A549 (cell line): ENCODE measurements at regions not wholly inside any gene's neighbourhood (a gene's known extent, or its start where the extent isn't known, plus 50 kb on each side); places are given as distances from the start of the nearest gene placed in this dataset.

Experiments used
- CBX8 ChIP-seq: fragments of 200-600 bp; sonication (generic); IDR thresholded peaks from 2 replicates; pipeline ENCODE4 v1.6.1; 2016
- CEBPB ChIP-seq, 2 experiments: fragments of >200 bp in 1 of 2; sonication (Bioruptor Twin) in 1 of 2; formaldehyde crosslinking in 1 of 2; IDR thresholded peaks; 2 replicates each; pipeline ENCODE4 v1.6.1; 2012 to 2016
- CHD4 ChIP-seq: fragments of 200-600 bp; sonication (generic); IDR thresholded peaks from 2 replicates; pipeline ENCODE4 v1.6.1; 2016; ENCODE audit warnings: antibody characterized with exemption, mild to moderate bottlenecking, borderline replicate concordance
- CTCF ChIP-seq: fragments of >200 bp; sonication (Bioruptor Twin); formaldehyde crosslinking; IDR thresholded peaks from 3 replicates; pipeline ENCODE4 v1.5.1; 2016
- GATA3 ChIP-seq: IDR thresholded peaks from 2 replicates; pipeline ENCODE4 v1.6.1; 2012; ENCODE audit warnings: borderline replicate concordance
- KDM5A ChIP-seq: fragments of 200-600 bp; sonication (generic); IDR thresholded peaks from 2 replicates; pipeline ENCODE4 v1.6.1; 2016; ENCODE audit warnings: antibody characterized with exemption, mild to moderate bottlenecking
- MAX ChIP-seq: IDR thresholded peaks from 2 replicates; pipeline ENCODE4 v1.6.1; 2012
- MAZ ChIP-seq: fragments of 150-350 bp; IDR thresholded peaks from 2 replicates; pipeline ENCODE4 v1.6.1; 2014; ENCODE audit warnings: antibody characterized with exemption, low read depth, low read length, borderline replicate concordance
- PHF8 ChIP-seq: fragments of 200-600 bp; sonication (generic); IDR thresholded peaks from 2 replicates; pipeline ENCODE4 v1.6.1; 2016; ENCODE audit warnings: low read depth, mild to moderate bottlenecking, antibody characterized with exemption, moderate library complexity, borderline replicate concordance
- POLR2A ChIP-seq: IDR thresholded peaks from 2 replicates; pipeline ENCODE4 v1.6.1; 2012; ENCODE audit warnings: mild to moderate bottlenecking, low read length
- RAD21 ChIP-seq, 2 experiments: fragments of >200 bp in 1 of 2; sonication (Bioruptor Twin) in 1 of 2; formaldehyde crosslinking in 1 of 2; IDR thresholded peaks in 1 of 2; conservative IDR thresholded peaks in 1 of 2; 2 replicates in 1 of 2; 3 replicates in 1 of 2; pipeline ENCODE4 v1.6.1; 2012 to 2018; ENCODE audit warnings: inconsistent platforms in 1 of 2
- TF ChIP-seq, protein P1 (sequence below): fragments of 250-450 bp; sonication (Bioruptor Pico); IDR thresholded peaks from 2 replicates; pipeline ENCODE4 v1.5.0; 2021; ENCODE audit warnings: mild to moderate bottlenecking, moderate library complexity, borderline replicate concordance
- TF ChIP-seq, protein P2 (sequence below): fragments of 200-600 bp; sonication (generic); IDR thresholded peaks from 2 replicates; pipeline ENCODE4 v1.6.1; 2016; ENCODE audit warnings: antibody characterized with exemption, mild to moderate bottlenecking, moderate library complexity

DNA sequence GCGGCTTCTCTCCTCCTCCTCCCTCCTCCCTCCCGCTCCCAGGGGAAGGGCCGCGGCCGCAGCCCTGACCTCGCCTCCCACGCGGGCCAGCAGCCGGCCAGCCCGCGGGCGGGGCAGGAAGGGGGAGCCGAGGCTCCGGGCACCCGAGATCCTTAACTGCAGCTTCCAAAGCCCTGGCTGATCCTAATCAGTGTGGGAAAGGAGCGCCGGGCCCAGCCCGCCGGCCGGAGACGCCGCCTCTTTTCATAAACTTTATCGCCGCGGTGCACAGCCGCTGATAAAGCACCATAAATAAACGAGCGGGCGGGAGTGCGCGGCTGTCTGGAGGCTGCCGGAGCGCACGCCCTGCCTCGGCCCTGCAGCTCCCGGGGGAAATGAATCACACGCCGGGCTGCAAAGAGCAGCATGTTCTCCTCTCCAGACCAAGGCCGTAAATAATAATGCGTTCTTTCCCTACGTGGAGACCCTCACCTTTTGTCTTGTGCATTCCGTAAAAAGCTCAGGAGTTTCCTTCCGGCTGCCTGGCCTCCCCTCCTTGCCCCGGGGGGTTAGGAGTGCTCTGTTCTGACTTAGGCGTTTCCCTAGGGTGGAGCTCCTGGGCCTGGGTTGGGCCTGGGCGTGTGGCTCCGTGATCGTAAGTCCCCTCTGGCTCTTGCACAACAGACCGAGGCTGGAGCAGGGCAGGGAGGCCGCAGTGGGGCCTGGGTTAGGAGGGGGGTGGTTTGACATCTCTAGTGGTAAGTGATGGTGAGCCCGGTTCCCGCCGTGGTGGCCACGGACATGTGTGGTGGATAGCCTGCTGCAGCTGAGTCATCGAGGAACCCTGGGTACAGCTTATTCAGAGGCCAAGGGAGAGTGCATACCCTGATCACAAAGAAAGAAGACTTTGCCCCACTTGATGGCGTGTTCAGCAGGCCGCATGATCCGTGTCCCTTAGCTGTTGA, 132.6 kb upstream of the HES1 start:
- TF ChIP-seq CTCF (no peak), KDM5A (no peak), CEBPB (IDR thresholded peaks at IDR 0.05) (peak; percentile 80 to 96), RAD21 (conservative IDR thresholded peaks at IDR 0.05 in 1 of 2, IDR thresholded peaks at IDR 0.05 in 1 of 2) (peak in 1 of 2 experiments; percentile 22; a peak in 2 of 5 replicates), POLR2A (no peak; the same call in 1 of the 2 replicates), MAX (peak; percentile 66), GATA3 (peak; percentile 65; the same call in 1 of the 2 replicates), PHF8 (no peak), CBX8 (no peak), MAZ (peak; percentile 95; the same call in 1 of the 2 replicates), CHD4 (no peak)
- TF ChIP-seq, protein P1, sequence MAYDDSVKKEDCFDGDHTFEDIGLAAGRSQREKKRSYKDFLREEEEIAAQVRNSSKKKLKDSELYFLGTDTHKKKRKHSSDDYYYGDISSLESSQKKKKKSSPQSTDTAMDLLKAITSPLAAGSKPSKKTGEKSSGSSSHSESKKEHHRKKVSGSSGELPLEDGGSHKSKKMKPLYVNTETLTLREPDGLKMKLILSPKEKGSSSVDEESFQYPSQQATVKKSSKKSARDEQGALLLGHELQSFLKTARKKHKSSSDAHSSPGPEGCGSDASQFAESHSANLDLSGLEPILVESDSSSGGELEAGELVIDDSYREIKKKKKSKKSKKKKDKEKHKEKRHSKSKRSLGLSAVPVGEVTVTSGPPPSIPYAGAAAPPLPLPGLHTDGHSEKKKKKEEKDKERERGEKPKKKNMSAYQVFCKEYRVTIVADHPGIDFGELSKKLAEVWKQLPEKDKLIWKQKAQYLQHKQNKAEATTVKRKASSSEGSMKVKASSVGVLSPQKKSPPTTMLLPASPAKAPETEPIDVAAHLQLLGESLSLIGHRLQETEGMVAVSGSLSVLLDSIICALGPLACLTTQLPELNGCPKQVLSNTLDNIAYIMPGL, result no peak
- TF ChIP-seq, protein P2, sequence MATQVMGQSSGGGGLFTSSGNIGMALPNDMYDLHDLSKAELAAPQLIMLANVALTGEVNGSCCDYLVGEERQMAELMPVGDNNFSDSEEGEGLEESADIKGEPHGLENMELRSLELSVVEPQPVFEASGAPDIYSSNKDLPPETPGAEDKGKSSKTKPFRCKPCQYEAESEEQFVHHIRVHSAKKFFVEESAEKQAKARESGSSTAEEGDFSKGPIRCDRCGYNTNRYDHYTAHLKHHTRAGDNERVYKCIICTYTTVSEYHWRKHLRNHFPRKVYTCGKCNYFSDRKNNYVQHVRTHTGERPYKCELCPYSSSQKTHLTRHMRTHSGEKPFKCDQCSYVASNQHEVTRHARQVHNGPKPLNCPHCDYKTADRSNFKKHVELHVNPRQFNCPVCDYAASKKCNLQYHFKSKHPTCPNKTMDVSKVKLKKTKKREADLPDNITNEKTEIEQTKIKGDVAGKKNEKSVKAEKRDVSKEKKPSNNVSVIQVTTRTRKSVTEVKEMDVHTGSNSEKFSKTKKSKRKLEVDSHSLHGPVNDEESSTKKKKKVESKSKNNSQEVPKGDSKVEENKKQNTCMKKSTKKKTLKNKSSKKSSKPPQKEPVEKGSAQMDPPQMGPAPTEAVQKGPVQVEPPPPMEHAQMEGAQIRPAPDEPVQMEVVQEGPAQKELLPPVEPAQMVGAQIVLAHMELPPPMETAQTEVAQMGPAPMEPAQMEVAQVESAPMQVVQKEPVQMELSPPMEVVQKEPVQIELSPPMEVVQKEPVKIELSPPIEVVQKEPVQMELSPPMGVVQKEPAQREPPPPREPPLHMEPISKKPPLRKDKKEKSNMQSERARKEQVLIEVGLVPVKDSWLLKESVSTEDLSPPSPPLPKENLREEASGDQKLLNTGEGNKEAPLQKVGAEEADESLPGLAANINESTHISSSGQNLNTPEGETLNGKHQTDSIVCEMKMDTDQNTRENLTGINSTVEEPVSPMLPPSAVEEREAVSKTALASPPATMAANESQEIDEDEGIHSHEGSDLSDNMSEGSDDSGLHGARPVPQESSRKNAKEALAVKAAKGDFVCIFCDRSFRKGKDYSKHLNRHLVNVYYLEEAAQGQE, result no peak
